GM23248 (cell line): ENCODE measurements at regions not wholly inside any gene's neighbourhood (a gene's known extent, or its start where the extent isn't known, plus 50 kb on each side); places are given as distances from the start of the nearest gene placed in this dataset.

Experiments
- DNase-seq: peaks from one replicate; pipeline ENCODE4 v3.0.0-alpha.2; 2015
- H2AFZ ChIP-seq: fragments of 200-600 bp; sonication (generic); 2 replicates; pipeline ENCODE4 v1.6.1; 2016; ENCODE audit warnings: antibody characterized with exemption
- H3F3A ChIP-seq: fragments of 200-600 bp; sonication (generic); 2 replicates; pipeline ENCODE4 v1.6.1; 2016; ENCODE audit warnings: mild to moderate bottlenecking, antibody characterized with exemption, mixed run types; ENCODE audit not compliant: insufficient read depth
- H3K27ac ChIP-seq: fragments of 200-600 bp; sonication (generic); 2 replicates; pipeline ENCODE4 v1.5.1; 2016; ENCODE audit warnings: mild to moderate bottlenecking
- H3K27me3 ChIP-seq: fragments of 200-600 bp; sonication (generic); replicated peaks from 2 replicates; pipeline ENCODE4 v1.6.1; 2016; ENCODE audit warnings: mild to moderate bottlenecking; ENCODE audit not compliant: insufficient read depth
- H3K36me3 ChIP-seq: fragments of 200-600 bp; sonication (generic); 2 replicates; pipeline ENCODE4 v1.6.1; 2016; ENCODE audit warnings: low read depth, mild to moderate bottlenecking
- H3K4me1 ChIP-seq: fragments of 200-600 bp; sonication (generic); 2 replicates; pipeline ENCODE4 v1.6.1; 2016; ENCODE audit warnings: mild to moderate bottlenecking; ENCODE audit not compliant: insufficient read depth
- H3K4me2 ChIP-seq: fragments of 200-600 bp; sonication (generic); one replicate; pipeline ENCODE4 v1.6.1; 2016; ENCODE audit warnings: mild to moderate bottlenecking; ENCODE audit not compliant: unreplicated experiment
- H3K4me3 ChIP-seq: fragments of 200-600 bp; sonication (generic); 2 replicates; pipeline ENCODE4 v1.5.1; 2016; ENCODE audit warnings: mild to moderate bottlenecking
- H3K79me2 ChIP-seq: fragments of 200-600 bp; sonication (generic); 2 replicates; pipeline ENCODE4 v1.6.1; 2016; ENCODE audit warnings: mild to moderate bottlenecking; ENCODE audit not compliant: insufficient read depth
- H3K9ac ChIP-seq: fragments of 200-600 bp; sonication (generic); 2 replicates; pipeline ENCODE4 v1.6.1; 2016; ENCODE audit warnings: mild to moderate bottlenecking
- H3K9me2 ChIP-seq: fragments of 200-600 bp; sonication (generic); 2 replicates; pipeline ENCODE4 v1.6.1; 2016; ENCODE audit warnings: mixed run types, mild to moderate bottlenecking, moderate library complexity; ENCODE audit not compliant: insufficient read depth
- H3K9me3 ChIP-seq: fragments of 200-600 bp; sonication (generic); one replicate; pipeline ENCODE4 v1.6.1; 2017; ENCODE audit warnings: low read depth
- H4K20me1 ChIP-seq: fragments of 200-600 bp; sonication (generic); 2 replicates; pipeline ENCODE4 v1.6.0; 2016; ENCODE audit not compliant: insufficient read depth
- EZH2 ChIP-seq: fragments of 200-600 bp; sonication (generic); IDR thresholded peaks from 2 replicates; pipeline ENCODE4 v1.6.1; 2018; ENCODE audit warnings: antibody characterized with exemption, mild to moderate bottlenecking; ENCODE audit not compliant: insufficient read depth, poor library complexity, severe bottlenecking
- EZH2phosphoT487 ChIP-seq: fragments of 200-600 bp; sonication (generic); IDR thresholded peaks from 2 replicates; pipeline ENCODE4 v1.6.1; 2018; ENCODE audit warnings: antibody characterized with exemption, moderate library complexity, mild to moderate bottlenecking, low read depth; ENCODE audit not compliant: insufficient read depth
- whole genome bisulfite sequencing, 2 experiments: methylation state at CpG; one replicate each; pipeline ENCODE4 v1.1.6; 2015 to 2017; ENCODE audit warnings: low lambda C conversion rate in 2 of 2, low coverage in 1 of 2; ENCODE audit errors: missing lambda C conversion rate in 2 of 2; 5-methylcytosine and 5-hydroxymethylcytosine counted together
- in situ Hi-C: fragments of 300-500 bp; cut with MboI; formaldehyde crosslinking; loops from 2 replicates; pipeline ENCODE4 v1.15.0; 2020

DNA sequence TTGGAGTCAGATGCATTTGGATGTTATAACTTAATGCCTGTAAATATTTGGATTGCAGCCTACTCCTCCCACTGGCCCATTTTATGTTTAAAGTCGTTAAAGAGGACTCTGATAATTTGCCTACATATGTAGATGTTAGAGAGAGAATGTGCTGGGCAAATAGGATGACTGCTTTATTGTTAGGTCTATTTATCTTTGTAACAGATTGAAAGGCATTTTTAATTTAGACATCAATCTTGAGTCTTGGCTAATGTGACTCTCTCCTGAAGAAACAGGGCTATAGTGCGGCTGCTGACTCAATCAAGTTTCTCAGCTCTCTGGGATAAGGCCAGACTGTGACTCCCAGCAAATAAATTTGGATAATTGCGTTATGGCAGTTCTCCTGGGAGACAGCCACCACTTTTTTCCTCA, 1101.4 kb downstream of the CBLN2 start:
- in situ Hi-C loops = no loop called here
- H3K27ac ChIP-seq = no peak overlapping the region

DNA sequence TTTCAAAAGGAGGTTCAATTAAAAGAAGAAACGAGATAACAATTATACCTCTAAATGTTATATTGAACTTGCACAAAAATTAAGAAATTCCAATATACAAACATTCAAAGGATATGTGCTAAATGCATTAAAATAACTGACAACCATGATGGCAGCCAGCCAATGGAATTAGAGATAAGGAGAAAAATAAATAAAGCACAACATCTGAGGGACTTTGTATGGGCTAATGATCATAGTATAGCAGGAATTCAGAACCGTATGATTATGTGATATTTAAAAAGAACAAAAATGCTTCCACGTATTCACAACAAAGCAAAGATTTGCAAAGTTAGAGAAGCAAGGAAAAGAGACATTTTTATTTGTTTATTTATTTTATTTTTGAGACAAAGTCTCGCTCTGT, 1103.0 kb downstream of the CBLN2 start:
- Histone ChIP-seq H2AFZ (no peak overlapping the region), H3K27me3 (no peaks in the 10 kb centered on the region), H4K20me1 (no peaks in the 10 kb centered on the region), H3K9me3 (no peaks in the 10 kb centered on the region), H3K4me2 (no peak overlapping the region), H3K36me3 (no peaks in the 10 kb centered on the region), H3K4me3 (no peak overlapping the region), H3K4me1 (no peaks in the 10 kb centered on the region), H3K9me2 (no peaks in the 10 kb centered on the region), H3K9ac (no peak overlapping the region), H3F3A (no peaks in the 10 kb centered on the region), H3K27ac (no peak overlapping the region), H3K79me2 (no peaks in the 10 kb centered on the region)
- TF ChIP-seq EZH2 (no peak), EZH2phosphoT487 (no peak)
- WGBS, 2 experiments = 16 to 17% methylated on average over 4 of the region's 4 CpGs
- in situ Hi-C loops = no loop called here
- no peak for DNase-seq

More for the DNA sequence above, 1101.4 kb downstream of the CBLN2 start:
- Histone ChIP-seq H3K9me2 (no peaks in the 10 kb centered on the region), H3K4me3 (no peak overlapping the region), H3K27me3 (no peaks in the 10 kb centered on the region), H3K4me1 (no peaks in the 10 kb centered on the region), H2AFZ (no peak overlapping the region), H3F3A (no peaks in the 10 kb centered on the region), H3K9me3 (no peaks in the 10 kb centered on the region), H3K9ac (no peak overlapping the region), H4K20me1 (no peaks in the 10 kb centered on the region), H3K4me2 (no peak overlapping the region), H3K36me3 (no peaks in the 10 kb centered on the region), H3K79me2 (no peaks in the 10 kb centered on the region)
- no peak for TF ChIP-seq EZH2phosphoT487
- TF ChIP-seq EZH2 = no peak
- DNase-seq = peak; percentile 2
- WGBS, 2 experiments = 2 to 9% methylated on average over 3 of the region's 3 CpGs

DNA sequence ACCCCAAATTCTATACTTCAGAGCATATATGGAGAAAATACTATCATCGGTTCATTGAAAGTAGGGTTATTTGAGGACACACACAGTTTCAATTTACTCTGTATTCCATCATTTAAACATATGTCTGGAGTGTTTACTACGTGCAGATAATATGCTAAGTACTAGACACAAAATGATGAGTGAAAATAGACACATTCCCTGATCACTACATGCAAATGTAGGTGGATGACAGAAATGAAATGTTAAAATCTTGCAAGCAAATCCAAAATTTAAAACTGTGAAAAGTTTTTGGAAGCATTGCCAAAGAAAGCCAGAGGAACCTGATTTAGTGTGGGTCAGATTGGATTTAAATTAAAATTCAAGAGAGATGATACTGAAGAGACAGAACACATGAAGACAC, 1106.6 kb downstream of the CBLN2 start:
- in situ Hi-C loops = no loop called here
- H3K9me2 ChIP-seq = no peaks in the 10 kb centered on the region

DNA sequence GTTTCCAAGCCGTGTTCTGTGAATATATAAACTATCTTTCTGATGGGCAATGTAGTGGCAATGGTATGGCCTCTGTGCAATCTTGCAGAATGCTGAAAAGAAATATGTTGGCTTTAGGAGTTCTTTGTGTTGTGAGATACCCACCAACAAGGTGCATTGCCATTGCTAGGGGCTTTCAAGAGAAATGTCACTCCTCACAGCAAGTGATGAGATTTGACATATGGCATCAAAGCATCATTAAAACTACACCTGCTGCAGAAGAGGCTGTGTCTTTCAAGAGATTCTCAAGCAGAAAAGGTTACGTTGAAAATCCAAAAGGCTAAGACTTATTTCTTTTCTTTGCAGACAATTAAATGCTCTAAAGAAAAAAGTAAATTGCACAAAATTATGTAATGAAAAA, 1110.8 kb downstream of the CBLN2 start:
- no peak for DNase-seq
- Histone ChIP-seq H3K9me3 (peaks cover 4% of the 10 kb centered on the region), H3K9ac (no peak overlapping the region), H4K20me1 (no peaks in the 10 kb centered on the region), H3K4me1 (no peaks in the 10 kb centered on the region), H3K27me3 (no peaks in the 10 kb centered on the region), H3K4me2 (no peak overlapping the region), H3K27ac (no peak overlapping the region), H3K36me3 (no peaks in the 10 kb centered on the region), H2AFZ (no peak overlapping the region), H3K79me2 (no peaks in the 10 kb centered on the region), H3K4me3 (no peak overlapping the region), H3F3A (no peaks in the 10 kb centered on the region), H3K9me2 (no peaks in the 10 kb centered on the region)
- 22 to 34% methylated on average over 2 of the region's 2 CpGs for WGBS, 2 experiments
- in situ Hi-C loops = no loop called here
- TF ChIP-seq EZH2phosphoT487 (no peak), EZH2 (no peak)

More for the DNA sequence above, 1106.6 kb downstream of the CBLN2 start:
- Histone ChIP-seq H3K79me2 (no peaks in the 10 kb centered on the region), H2AFZ (no peak overlapping the region), H3F3A (no peaks in the 10 kb centered on the region), H3K4me2 (no peak overlapping the region), H3K27me3 (no peaks in the 10 kb centered on the region), H4K20me1 (no peaks in the 10 kb centered on the region), H3K27ac (no peak overlapping the region), H3K9ac (no peak overlapping the region), H3K4me3 (no peak overlapping the region), H3K4me1 (no peaks in the 10 kb centered on the region), H3K9me3 (peaks cover 4% of the 10 kb centered on the region), H3K36me3 (no peaks in the 10 kb centered on the region)
- TF ChIP-seq EZH2phosphoT487 (no peak), EZH2 (no peak)
- WGBS, 2 experiments = 2% methylated on average over 2 of the region's 2 CpGs
- DNase-seq = no peak

DNA sequence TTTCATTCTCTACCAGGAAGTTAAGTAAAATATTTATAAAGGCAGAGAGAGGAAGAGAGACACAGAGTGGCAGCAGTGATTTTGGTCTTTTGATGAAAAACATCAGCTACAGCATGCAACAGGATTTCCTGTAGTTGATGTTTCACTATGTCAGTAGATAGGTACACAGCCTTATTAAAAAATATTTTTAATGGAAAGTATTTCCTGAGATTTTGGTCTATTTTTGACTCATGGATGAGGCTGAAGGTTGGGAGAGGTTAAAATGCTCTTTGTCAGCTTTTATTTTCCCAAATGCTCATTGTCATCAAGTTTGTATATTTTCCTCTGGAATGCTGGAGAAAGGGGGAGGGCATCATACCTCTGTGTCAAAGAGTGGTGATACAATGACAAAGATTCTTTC, 1112.5 kb downstream of the CBLN2 start:
- H3K9me2 ChIP-seq = no peaks in the 10 kb centered on the region
- H4K20me1 ChIP-seq = no peaks in the 10 kb centered on the region
- H3K27ac ChIP-seq = no peak overlapping the region
- no peak overlapping the region for H2AFZ ChIP-seq
- no peaks in the 10 kb centered on the region for H3K79me2 ChIP-seq
- DNase-seq = no peak
- H3K27me3 ChIP-seq = no peaks in the 10 kb centered on the region
- H3F3A ChIP-seq = no peaks in the 10 kb centered on the region
- no peak overlapping the region for H3K9ac ChIP-seq
- H3K4me1 ChIP-seq = no peaks in the 10 kb centered on the region
- in situ Hi-C loops = no loop called here
- peaks cover 4% of the 10 kb centered on the region for H3K9me3 ChIP-seq
- no peak overlapping the region for H3K4me2 ChIP-seq
- H3K36me3 ChIP-seq = no peaks in the 10 kb centered on the region
- TF ChIP-seq EZH2phosphoT487 = no peak
- no peak for TF ChIP-seq EZH2
- H3K4me3 ChIP-seq = no peak overlapping the region
